Left ventricle myocardium inferior (tissue), 1 donor: ENCODE measurements at regions not wholly inside any gene's neighbourhood (a gene's known extent, or its start where the extent isn't known, plus 50 kb on each side); places are given as distances from the start of the nearest gene placed in this dataset.
A peak's percentile ranks its signal among the peaks of the same experiment; 100 is the strongest.

ENCODE experiments used
- DNase-seq: peaks from one replicate; pipeline ENCODE4 v3.0.0-alpha.2; 2020
- H3K27ac ChIP-seq: fragments of 200-600 bp; replicated peaks from 2 replicates; pipeline ENCODE4 v1.8.0; 2021
- H3K27me3 ChIP-seq: fragments of 200-600 bp; 2 replicates; pipeline ENCODE4 v1.8.0; 2021; ENCODE audit warnings: low read depth
- H3K36me3 ChIP-seq: fragments of 200-600 bp; 2 replicates; pipeline ENCODE4 v1.8.0; 2021
- H3K4me1 ChIP-seq: fragments of 200-600 bp; 2 replicates; pipeline ENCODE4 v1.8.0; 2021
- H3K4me3 ChIP-seq: fragments of 200-600 bp; 2 replicates; pipeline ENCODE4 v1.8.0; 2021; ENCODE audit warnings: mild to moderate bottlenecking, moderate library complexity
- H3K9me3 ChIP-seq: fragments of 200-600 bp; replicated peaks from 2 replicates; pipeline ENCODE4 v1.8.0; 2021
- intact Hi-C: fragments of 100-400 bp; cut with micrococcal nuclease; formaldehyde crosslinking; loops from one replicate; pipeline ENCODE4 v1.11.0; 2022
- TF ChIP-seq, protein P1 (sequence below): fragments of 200-600 bp; IDR thresholded peaks from 2 replicates; pipeline ENCODE4 v1.8.0; 2021; ENCODE audit warnings: antibody characterized with exemption, mild to moderate bottlenecking, borderline replicate concordance
- donor health status: DM: no; HTN: yes; CAD: no; lungs with severe emphysema.

DNA sequence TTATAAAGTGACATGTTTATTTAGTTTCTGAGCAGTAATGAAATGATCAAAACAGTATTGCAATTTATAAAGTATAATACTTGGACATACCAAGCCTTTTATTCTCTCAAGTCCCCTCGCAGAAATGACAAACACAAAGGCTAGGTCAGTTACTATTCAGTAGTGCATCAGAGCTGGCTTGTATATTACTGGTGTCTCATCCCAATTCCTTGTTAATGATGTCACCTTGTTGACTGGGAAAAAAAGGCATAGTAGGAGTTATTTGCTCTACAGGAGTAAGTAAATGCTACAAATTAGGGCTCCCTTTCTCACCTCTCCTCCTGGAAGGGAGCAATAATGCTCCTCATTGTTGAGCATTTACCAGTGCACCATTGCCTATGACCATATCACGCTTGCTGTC lies 317.6 kb downstream of the CHL1 start:
- Histone ChIP-seq H3K4me3 (no peak overlapping the region), H3K27ac (no peak overlapping the region)
- intact Hi-C loops = no loop called here

DNA sequence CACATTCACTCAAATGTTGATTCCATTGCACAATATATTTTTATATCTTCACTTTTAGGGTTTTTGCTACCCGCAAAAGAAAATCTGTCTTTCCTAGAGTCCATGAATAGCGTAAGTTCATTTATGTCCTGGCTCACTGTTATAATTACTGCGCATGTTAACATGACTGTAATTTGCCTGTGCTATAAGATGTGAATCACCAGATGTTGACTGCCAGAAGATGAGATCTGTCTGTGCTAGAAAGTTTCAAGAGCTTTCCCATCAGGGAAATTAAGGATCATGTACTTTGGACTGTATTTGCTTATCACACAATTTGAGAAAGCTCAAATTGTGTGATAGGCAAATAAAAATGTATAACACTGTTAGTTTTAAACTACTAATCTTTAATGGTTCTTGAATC lies 322.5 kb downstream of the CHL1 start:
- Histone ChIP-seq H3K9me3 (no peaks in the 10 kb centered on the region), H3K36me3 (no peaks in the 10 kb centered on the region), H3K4me1 (no peaks in the 10 kb centered on the region), H3K4me3 (no peak overlapping the region), H3K27me3 (no peaks in the 10 kb centered on the region), H3K27ac (no peak overlapping the region)
- intact Hi-C loops = no loop called here
- no peak for DNase-seq
- TF ChIP-seq, protein P1, sequence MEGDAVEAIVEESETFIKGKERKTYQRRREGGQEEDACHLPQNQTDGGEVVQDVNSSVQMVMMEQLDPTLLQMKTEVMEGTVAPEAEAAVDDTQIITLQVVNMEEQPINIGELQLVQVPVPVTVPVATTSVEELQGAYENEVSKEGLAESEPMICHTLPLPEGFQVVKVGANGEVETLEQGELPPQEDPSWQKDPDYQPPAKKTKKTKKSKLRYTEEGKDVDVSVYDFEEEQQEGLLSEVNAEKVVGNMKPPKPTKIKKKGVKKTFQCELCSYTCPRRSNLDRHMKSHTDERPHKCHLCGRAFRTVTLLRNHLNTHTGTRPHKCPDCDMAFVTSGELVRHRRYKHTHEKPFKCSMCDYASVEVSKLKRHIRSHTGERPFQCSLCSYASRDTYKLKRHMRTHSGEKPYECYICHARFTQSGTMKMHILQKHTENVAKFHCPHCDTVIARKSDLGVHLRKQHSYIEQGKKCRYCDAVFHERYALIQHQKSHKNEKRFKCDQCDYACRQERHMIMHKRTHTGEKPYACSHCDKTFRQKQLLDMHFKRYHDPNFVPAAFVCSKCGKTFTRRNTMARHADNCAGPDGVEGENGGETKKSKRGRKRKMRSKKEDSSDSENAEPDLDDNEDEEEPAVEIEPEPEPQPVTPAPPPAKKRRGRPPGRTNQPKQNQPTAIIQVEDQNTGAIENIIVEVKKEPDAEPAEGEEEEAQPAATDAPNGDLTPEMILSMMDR = no peak

More for the DNA sequence above, 317.6 kb downstream of the CHL1 start:
- H3K36me3 ChIP-seq = no peaks in the 10 kb centered on the region
- no peaks in the 10 kb centered on the region for H3K27me3 ChIP-seq
- H3K9me3 ChIP-seq = peaks cover 5% of the 10 kb centered on the region
- TF ChIP-seq, protein P1 = no peak
- no peaks in the 10 kb centered on the region for H3K4me1 ChIP-seq
- DNase-seq = no peak

DNA sequence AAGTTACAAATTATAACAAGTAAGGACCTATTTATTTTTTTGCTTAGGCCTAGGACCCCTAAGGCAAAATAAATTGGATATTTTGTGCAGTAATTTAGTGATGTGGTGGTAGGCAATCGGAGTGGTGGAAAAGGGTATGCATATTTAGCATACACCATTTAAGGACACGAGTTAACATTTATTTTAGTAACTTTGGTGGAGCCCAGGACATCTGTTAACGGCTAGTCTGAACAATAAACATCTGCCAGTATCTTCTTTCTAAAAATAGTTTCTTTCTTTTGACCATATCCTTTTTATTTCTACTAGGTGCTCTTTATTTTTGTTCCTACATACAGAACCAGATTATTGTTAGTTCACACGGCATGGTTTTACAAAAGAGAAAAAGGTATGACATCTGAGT lies 326.3 kb downstream of the CHL1 start:
- H3K9me3 ChIP-seq = no peaks in the 10 kb centered on the region
- intact Hi-C loops = no loop called here

DNA sequence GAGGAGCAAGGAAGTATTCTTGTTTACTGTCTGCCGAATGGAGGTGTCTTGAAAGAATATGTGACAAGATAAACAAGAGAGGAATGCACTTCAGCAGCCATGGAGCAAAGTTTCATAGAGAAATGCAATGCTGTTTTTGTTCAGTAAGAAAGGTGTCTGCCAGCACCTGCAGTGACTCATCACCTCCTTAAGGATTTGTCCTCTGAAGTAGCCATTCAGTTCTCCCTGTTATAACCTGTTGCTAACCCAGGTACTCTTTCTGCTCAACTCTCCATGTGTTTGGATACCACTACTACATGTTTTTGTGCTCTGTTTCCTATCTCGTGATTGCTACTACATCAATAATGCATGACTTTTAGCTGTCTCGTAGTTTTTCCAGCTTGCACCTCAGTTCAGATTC lies 328.9 kb downstream of the CHL1 start:
- DNase-seq = no peak
- Histone ChIP-seq H3K4me1 (no peaks in the 10 kb centered on the region), H3K27me3 (no peaks in the 10 kb centered on the region), H3K9me3 (peaks cover under 1% of the 10 kb centered on the region), H3K4me3 (no peak overlapping the region), H3K36me3 (no peaks in the 10 kb centered on the region), H3K27ac (no peak overlapping the region)
- TF ChIP-seq, protein P1 = no peak
- intact Hi-C loops = no loop called here

More for the DNA sequence above, 326.3 kb downstream of the CHL1 start:
- TF ChIP-seq, protein P1 = no peak
- Histone ChIP-seq H3K36me3 (no peaks in the 10 kb centered on the region), H3K27me3 (no peaks in the 10 kb centered on the region), H3K4me3 (no peak overlapping the region), H3K27ac (no peak overlapping the region), H3K4me1 (no peaks in the 10 kb centered on the region)
- no peak for DNase-seq

DNA sequence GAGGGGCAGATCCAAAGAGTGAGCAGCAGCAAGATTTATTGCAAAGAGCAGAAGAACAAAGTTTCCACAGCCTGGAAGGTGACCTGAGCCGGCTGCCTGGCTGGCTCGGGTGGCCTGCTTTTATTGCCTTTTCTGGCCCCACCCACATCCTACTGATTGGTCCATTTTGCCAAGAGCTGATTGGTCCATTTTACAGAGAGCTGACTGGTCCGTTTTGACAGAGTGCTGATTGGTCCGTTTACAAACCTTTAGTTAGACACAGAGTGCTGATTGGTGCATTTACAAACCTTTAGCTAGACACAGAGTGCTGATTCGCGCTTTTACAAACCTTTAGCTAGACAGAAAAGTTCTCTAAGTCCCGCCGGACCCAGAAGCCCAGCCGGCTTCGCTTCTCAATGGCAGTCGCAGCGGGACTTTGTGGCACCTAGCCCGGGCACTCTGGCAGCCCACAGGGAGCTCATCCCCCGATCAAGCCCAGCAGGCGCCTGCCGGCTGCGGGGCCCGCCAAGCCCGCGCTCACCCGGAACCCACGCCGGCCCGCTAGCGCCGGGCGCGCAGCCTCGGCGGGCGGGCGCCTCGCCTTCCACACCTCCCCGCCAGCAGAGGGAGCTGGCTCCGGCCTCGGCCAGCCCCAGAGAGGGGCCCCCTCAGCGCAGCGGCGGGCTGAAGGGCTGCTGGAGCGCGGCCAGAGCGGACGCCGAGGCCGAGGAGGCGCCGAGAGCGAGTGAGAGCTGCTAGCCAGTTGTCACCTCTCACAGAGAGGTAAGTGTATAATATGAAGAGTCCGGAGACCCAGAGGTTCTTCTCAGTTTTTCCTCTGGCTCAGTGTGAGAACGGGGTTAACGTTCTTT lies 339.2 kb downstream of the CHL1 start:
- H3K4me1 ChIP-seq = no peaks in the 10 kb centered on the region
- no peak overlapping the region for H3K27ac ChIP-seq
- H3K27me3 ChIP-seq = peaks cover 20% of the 10 kb centered on the region
- H3K9me3 ChIP-seq = peaks cover 44% of the 10 kb centered on the region
- TF ChIP-seq, protein P1 = peak; percentile 32
- H3K4me3 ChIP-seq = peak overlapping the region; percentile 51
- intact Hi-C loops = no loop called here
- DNase-seq = peak; percentile 21
- no peaks in the 10 kb centered on the region for H3K36me3 ChIP-seq
